OCI-LY1 (cell line): ENCODE measurements at regions not wholly inside any gene's neighbourhood (a gene's known extent, or its start where the extent isn't known, plus 50 kb on each side); places are given as distances from the start of the nearest gene placed in this dataset.

Experiments used
- H2AFZ ChIP-seq: fragments of 200-600 bp; sonication (generic), shearing (Covaris generic); 2 replicates; pipeline ENCODE4 v1.6.0; 2014; ENCODE audit warnings: antibody characterized with exemption, mild to moderate bottlenecking, low read length
- H3F3A ChIP-seq: fragments of 200-600 bp; sonication (generic), shearing (Covaris generic); 2 replicates; pipeline ENCODE4 v1.6.0; 2014; ENCODE audit warnings: mild to moderate bottlenecking, antibody characterized with exemption, low read length, moderate library complexity; ENCODE audit not compliant: insufficient read depth
- H3K27ac ChIP-seq: fragments of 200-600 bp; sonication (generic); 2 replicates; pipeline ENCODE4 v1.5.1; 2014; ENCODE audit warnings: low read length, mixed run types, mild to moderate bottlenecking, low read depth; ENCODE audit not compliant: poor library complexity, severe bottlenecking
- H3K27me3 ChIP-seq: fragments of 200-600 bp; sonication (generic); 2 replicates; pipeline ENCODE4 v1.6.0; 2014; ENCODE audit warnings: antibody characterized with exemption, mild to moderate bottlenecking, low read length, moderate library complexity; ENCODE audit not compliant: insufficient read depth
- H3K36me3 ChIP-seq: fragments of 200-600 bp; sonication (generic); 2 replicates; pipeline ENCODE4 v1.6.1; 2014; ENCODE audit warnings: mild to moderate bottlenecking, antibody characterized with exemption, low read length, moderate library complexity, mixed read lengths; ENCODE audit not compliant: insufficient read depth
- H3K4me1 ChIP-seq: fragments of 200-600 bp; sonication (generic); 2 replicates; pipeline ENCODE4 v1.5.1; 2014; ENCODE audit warnings: mild to moderate bottlenecking, low read length, moderate library complexity; ENCODE audit not compliant: insufficient read depth, severe bottlenecking
- H3K4me2 ChIP-seq: fragments of 200-600 bp; sonication (generic), shearing (Covaris generic); 2 replicates; pipeline ENCODE4 v1.6.1; 2014; ENCODE audit warnings: low read length
- H3K4me3 ChIP-seq: fragments of 200-600 bp; sonication (generic); 2 replicates; pipeline ENCODE4 v1.5.1; 2014; ENCODE audit warnings: low read length, low read depth, mild to moderate bottlenecking, mixed read lengths; ENCODE audit not compliant: poor library complexity, severe bottlenecking
- H3K79me2 ChIP-seq: fragments of 200-600 bp; shearing (Covaris generic); 2 replicates; pipeline ENCODE4 v1.6.1; 2016; ENCODE audit warnings: mixed run types, low read length, mixed read lengths; ENCODE audit not compliant: insufficient read depth
- H3K9ac ChIP-seq: fragments of 200-600 bp; sonication (generic), shearing (Covaris generic); 2 replicates; pipeline ENCODE4 v1.6.1; 2014; ENCODE audit warnings: mild to moderate bottlenecking, low read length, mixed read lengths
- H3K9me2 ChIP-seq: fragments of 200-600 bp; sonication (generic), shearing (Covaris generic); 2 replicates; pipeline ENCODE4 v1.6.1; 2014; ENCODE audit warnings: low read depth, mild to moderate bottlenecking, low read length, mixed read lengths
- H3K9me3 ChIP-seq: fragments of 200-600 bp; shearing (Covaris generic); 2 replicates; pipeline ENCODE4 v1.6.1; 2014; ENCODE audit warnings: low read length, mixed read lengths
- H4K20me1 ChIP-seq: fragments of 200-600 bp; sonication (generic), shearing (Covaris generic); 2 replicates; pipeline ENCODE4 v1.6.0; 2016; ENCODE audit warnings: mild to moderate bottlenecking, low read length; ENCODE audit not compliant: insufficient read depth
- EZH2 ChIP-seq: fragments of 200-600 bp; sonication (generic), shearing (Covaris generic); IDR thresholded peaks from 2 replicates; pipeline ENCODE4 v1.8.0; 2017; ENCODE audit warnings: borderline replicate concordance, mixed run types, mild to moderate bottlenecking, antibody characterized with exemption, low read length, moderate library complexity, mixed read lengths
- TF ChIP-seq, protein P1 (sequence below): fragments of 200-600 bp; sonication (generic), shearing (Covaris generic); IDR thresholded peaks from 2 replicates; pipeline ENCODE4 v1.5.1; 2017; ENCODE audit warnings: mild to moderate bottlenecking, antibody characterized with exemption, low read length, moderate library complexity, mixed read lengths

DNA sequence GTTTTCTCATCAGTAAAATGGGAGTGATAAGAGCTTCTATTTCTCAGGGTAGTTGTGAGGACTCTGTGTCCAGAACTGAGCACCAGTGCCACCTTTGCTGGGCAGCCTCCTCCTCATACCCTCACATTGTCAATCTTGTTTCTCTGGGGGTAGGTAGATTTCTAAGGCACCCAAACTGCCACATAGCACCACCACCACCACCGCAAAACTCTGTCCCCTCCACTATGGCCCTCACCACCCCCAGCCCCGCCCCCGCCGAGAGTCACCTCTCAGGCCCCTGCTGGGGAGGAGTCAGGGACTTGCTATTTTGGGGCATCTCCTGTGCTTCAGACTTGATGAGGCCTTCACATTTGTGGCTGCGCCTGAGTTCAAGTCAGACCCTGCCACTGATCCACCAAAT, 549.2 kb downstream of the PTPRU start:
- H3K79me2 ChIP-seq: no peaks in the 10 kb centered on the region
- H3K4me3 ChIP-seq: no peak overlapping the region
- H3K36me3 ChIP-seq: no peaks in the 10 kb centered on the region
- no peaks in the 10 kb centered on the region for H3K9me2 ChIP-seq
- H3K4me1 ChIP-seq: no peaks in the 10 kb centered on the region
- H3K9ac ChIP-seq: no peak overlapping the region
- no peaks in the 10 kb centered on the region for H3K27me3 ChIP-seq
- no peaks in the 10 kb centered on the region for H4K20me1 ChIP-seq
- no peaks in the 10 kb centered on the region for H3K9me3 ChIP-seq
- no peak overlapping the region for H2AFZ ChIP-seq
- H3F3A ChIP-seq: no peaks in the 10 kb centered on the region
- H3K4me2 ChIP-seq: no peak overlapping the region
- TF ChIP-seq, protein P1, sequence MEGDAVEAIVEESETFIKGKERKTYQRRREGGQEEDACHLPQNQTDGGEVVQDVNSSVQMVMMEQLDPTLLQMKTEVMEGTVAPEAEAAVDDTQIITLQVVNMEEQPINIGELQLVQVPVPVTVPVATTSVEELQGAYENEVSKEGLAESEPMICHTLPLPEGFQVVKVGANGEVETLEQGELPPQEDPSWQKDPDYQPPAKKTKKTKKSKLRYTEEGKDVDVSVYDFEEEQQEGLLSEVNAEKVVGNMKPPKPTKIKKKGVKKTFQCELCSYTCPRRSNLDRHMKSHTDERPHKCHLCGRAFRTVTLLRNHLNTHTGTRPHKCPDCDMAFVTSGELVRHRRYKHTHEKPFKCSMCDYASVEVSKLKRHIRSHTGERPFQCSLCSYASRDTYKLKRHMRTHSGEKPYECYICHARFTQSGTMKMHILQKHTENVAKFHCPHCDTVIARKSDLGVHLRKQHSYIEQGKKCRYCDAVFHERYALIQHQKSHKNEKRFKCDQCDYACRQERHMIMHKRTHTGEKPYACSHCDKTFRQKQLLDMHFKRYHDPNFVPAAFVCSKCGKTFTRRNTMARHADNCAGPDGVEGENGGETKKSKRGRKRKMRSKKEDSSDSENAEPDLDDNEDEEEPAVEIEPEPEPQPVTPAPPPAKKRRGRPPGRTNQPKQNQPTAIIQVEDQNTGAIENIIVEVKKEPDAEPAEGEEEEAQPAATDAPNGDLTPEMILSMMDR: no peak
- no peak for TF ChIP-seq EZH2
- H3K27ac ChIP-seq: no peak overlapping the region

DNA sequence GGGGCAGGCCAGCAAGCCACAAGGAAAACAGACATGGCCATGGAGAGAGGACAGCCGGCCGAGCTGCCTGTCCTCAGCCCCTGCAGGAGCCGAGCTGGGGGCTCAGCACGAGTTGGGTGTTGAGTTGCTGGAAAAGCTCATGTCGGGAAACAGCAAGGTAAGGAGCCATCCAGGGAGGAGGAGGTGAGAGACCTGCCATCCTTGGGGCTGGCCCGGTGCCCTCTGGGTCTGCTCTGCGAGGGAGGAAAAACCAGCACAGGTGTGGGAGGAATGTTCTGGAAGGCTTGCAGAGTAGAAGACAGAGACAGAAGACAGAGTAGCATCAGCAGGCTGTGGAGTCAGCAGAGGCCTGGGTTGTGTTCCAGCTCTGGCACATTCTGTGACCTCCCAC, 548.8 kb downstream of the PTPRU start:
- Histone ChIP-seq H4K20me1 (no peaks in the 10 kb centered on the region), H3K79me2 (no peaks in the 10 kb centered on the region), H3K9me3 (no peaks in the 10 kb centered on the region), H2AFZ (no peak overlapping the region), H3K4me3 (no peak overlapping the region), H3K27me3 (no peaks in the 10 kb centered on the region), H3K9me2 (no peaks in the 10 kb centered on the region), H3K4me1 (no peaks in the 10 kb centered on the region), H3K9ac (no peak overlapping the region), H3K36me3 (no peaks in the 10 kb centered on the region), H3K4me2 (no peak overlapping the region), H3F3A (no peaks in the 10 kb centered on the region), H3K27ac (no peak overlapping the region)
- no peak for TF ChIP-seq EZH2
- TF ChIP-seq, protein P1: no peak

DNA sequence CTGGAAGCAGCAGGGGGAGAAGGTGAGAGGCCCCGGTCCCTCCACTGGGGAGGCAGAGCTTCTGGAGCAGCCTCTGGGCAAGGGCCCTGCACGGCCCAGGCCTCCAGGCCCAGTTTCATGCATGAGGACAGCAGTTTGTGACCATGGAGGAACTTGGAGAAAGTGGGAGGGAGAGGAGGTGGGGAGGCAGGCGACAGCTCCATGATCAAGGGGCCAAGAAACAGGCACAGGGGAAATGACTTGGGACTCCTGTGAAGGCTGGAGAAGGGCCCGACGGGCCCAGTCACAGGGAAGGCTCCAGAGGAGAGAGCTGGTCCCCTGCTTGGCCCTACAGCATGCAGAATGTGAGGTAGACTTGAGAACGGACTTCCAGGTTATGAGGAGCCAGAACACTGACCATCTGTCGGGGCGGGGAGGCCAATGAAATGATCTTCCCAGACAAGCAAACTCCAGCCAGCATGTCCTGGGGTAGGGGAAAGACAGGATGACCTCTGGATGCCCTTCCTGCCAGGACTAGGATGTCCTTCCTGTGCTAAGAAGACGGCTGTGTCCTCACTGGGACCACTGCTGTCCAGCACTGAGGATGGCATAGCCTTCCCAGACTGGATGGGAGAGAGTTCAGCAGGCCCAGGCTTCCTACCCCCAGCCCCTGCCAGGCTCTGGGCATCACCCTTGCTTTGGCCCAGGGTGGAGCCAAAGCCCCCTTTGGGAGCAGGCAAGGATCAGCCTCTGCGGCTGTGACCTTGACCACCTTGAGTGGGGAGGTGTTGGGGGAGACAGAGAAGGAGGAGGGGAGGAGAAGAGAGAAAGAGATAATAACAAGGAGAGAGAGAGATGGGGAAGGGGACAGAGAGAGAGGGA, 548.2 kb downstream of the PTPRU start:
- H3K4me1 ChIP-seq: no peaks in the 10 kb centered on the region
- H3K4me2 ChIP-seq: no peak overlapping the region
- H3K9ac ChIP-seq: no peak overlapping the region
- no peaks in the 10 kb centered on the region for H3K79me2 ChIP-seq
- H3K9me2 ChIP-seq: no peaks in the 10 kb centered on the region
- no peaks in the 10 kb centered on the region for H3K9me3 ChIP-seq
- no peaks in the 10 kb centered on the region for H4K20me1 ChIP-seq
- H2AFZ ChIP-seq: no peak overlapping the region
- H3K27ac ChIP-seq: no peak overlapping the region
- H3F3A ChIP-seq: no peaks in the 10 kb centered on the region
- H3K27me3 ChIP-seq: no peaks in the 10 kb centered on the region
- no peak for TF ChIP-seq EZH2
- TF ChIP-seq, protein P1: no peak
- no peaks in the 10 kb centered on the region for H3K36me3 ChIP-seq
- no peak overlapping the region for H3K4me3 ChIP-seq
